ENCODE measurements at regions not wholly inside any gene's neighbourhood (a gene's known extent, or its start where the extent isn't known, plus 50 kb on each side); places are given as distances from the start of the nearest gene placed in this dataset.

- Histone ChIP-seq H3K36me3 (no peaks in the 10 kb centered on the region), H3K27me3 (replicated peaks; ENCODE audit: insufficient read depth) (no peaks in the 10 kb centered on the region), H3K4me1 (replicated peaks) (no peaks in the 10 kb centered on the region), H3K27ac (no peak overlapping the region), H3K9me3 (no peaks in the 10 kb centered on the region), H3K4me3 (no peak overlapping the region)
- WGBS = 97% methylated on average over 1 of the region's 1 CpG
- intact Hi-C loops (cut with DNase I) = no loop called here
- TF ChIP-seq POLR2A (IDR thresholded peaks at IDR 0.05) = no peak
- TF ChIP-seq POLR2AphosphoS5 (IDR thresholded peaks at IDR 0.05) = no peak
- TF ChIP-seq CTCF (IDR thresholded peaks at IDR 0.05) = no peak
- no peak for DNase-seq (ENCODE audit: low spot score)
Measured at GRCh38 chr6:139572001-139572400, 197.6 kb upstream of the CITED2 start.

- no peak overlapping the region for H3K4me3 ChIP-seq
- no peak for DNase-seq (ENCODE audit: low spot score)
- no peaks in the 10 kb centered on the region for H3K9me3 ChIP-seq
- no peaks in the 10 kb centered on the region for H3K36me3 ChIP-seq
- TF ChIP-seq POLR2A (IDR thresholded peaks at IDR 0.05) (no peak), CTCF (IDR thresholded peaks at IDR 0.05) (no peak), POLR2AphosphoS5 (IDR thresholded peaks at IDR 0.05) (no peak)
- WGBS = 38% methylated on average over 3 of the region's 3 CpGs
- intact Hi-C loops (cut with DNase I) = no loop called here
- no peaks in the 10 kb centered on the region for H3K4me1 ChIP-seq (replicated peaks)
- no peaks in the 10 kb centered on the region for H3K27me3 ChIP-seq (replicated peaks; ENCODE audit: insufficient read depth)
- H3K27ac ChIP-seq = no peak overlapping the region
Measured at GRCh38 chr6:139570166-139570565, 195.7 kb upstream of the CITED2 start.

GRCh38 chr6:139569566-139569965 lies 195.1 kb upstream of the CITED2 start:
- no peaks in the 10 kb centered on the region for H3K27me3 ChIP-seq (replicated peaks; ENCODE audit: insufficient read depth)
- no peak for DNase-seq (ENCODE audit: low spot score)
- 88% methylated on average over 4 of the region's 4 CpGs for WGBS
- intact Hi-C loops (cut with DNase I) = no loop called here
- H3K27ac ChIP-seq = no peak overlapping the region
- no peaks in the 10 kb centered on the region for H3K4me1 ChIP-seq (replicated peaks)
- H3K4me3 ChIP-seq = no peak overlapping the region
- TF ChIP-seq CTCF (IDR thresholded peaks at IDR 0.05) = no peak
- no peak for TF ChIP-seq POLR2AphosphoS5 (IDR thresholded peaks at IDR 0.05)
- TF ChIP-seq POLR2A (IDR thresholded peaks at IDR 0.05) = no peak
- H3K36me3 ChIP-seq = no peaks in the 10 kb centered on the region
- H3K9me3 ChIP-seq = no peaks in the 10 kb centered on the region

DNA sequence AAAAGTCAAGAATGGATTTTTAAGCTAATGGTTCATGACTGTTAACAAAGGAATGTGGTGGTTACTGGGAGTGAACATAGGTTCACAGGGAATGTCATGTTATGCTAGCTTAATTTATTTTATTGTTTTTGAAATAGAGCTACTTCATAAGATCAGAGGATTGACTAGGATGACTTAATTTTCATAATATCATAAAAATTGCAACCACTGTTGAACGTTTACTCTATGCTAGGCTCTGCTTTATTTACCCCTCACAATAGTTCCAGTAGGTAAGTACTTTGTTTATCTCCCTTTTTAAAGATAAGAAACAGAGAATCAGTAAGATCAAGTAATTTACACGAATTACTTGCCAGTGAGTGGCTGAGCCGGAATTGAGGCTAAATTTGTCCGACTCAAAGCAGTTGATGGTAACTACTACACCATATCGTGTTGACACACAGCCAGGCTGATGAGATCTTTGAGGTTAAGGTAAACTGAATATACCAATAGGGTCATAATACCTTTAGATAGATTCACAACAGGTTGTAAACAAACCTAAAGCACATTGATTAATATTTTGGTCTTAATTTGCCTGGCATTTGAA lies 194.6 kb upstream of the CITED2 start:
- no peaks in the 10 kb centered on the region for H3K4me1 ChIP-seq (replicated peaks)
- DNase-seq (ENCODE audit: low spot score) = no peak
- no peak for TF ChIP-seq POLR2A (IDR thresholded peaks at IDR 0.05)
- TF ChIP-seq POLR2AphosphoS5 (IDR thresholded peaks at IDR 0.05) = no peak
- no peak for TF ChIP-seq CTCF (IDR thresholded peaks at IDR 0.05)
- H3K27me3 ChIP-seq (replicated peaks; ENCODE audit: insufficient read depth) = no peaks in the 10 kb centered on the region
- no peak overlapping the region for H3K27ac ChIP-seq
- 73% methylated on average over 5 of the region's 5 CpGs for WGBS
- H3K36me3 ChIP-seq = no peaks in the 10 kb centered on the region
- H3K4me3 ChIP-seq = no peak overlapping the region
- no peaks in the 10 kb centered on the region for H3K9me3 ChIP-seq
- intact Hi-C loops (cut with DNase I) = no loop called here

- H3K9me3 ChIP-seq = no peaks in the 10 kb centered on the region
- H3K4me1 ChIP-seq (replicated peaks) = no peaks in the 10 kb centered on the region
- WGBS = 82% methylated on average over 3 of the region's 3 CpGs
- TF ChIP-seq POLR2A (IDR thresholded peaks at IDR 0.05) (no peak), CTCF (IDR thresholded peaks at IDR 0.05) (no peak), POLR2AphosphoS5 (IDR thresholded peaks at IDR 0.05) (no peak)
- no peak for DNase-seq (ENCODE audit: low spot score)
- H3K27ac ChIP-seq = no peak overlapping the region
- intact Hi-C loops (cut with DNase I) = no loop called here
- no peaks in the 10 kb centered on the region for H3K27me3 ChIP-seq (replicated peaks; ENCODE audit: insufficient read depth)
- no peaks in the 10 kb centered on the region for H3K36me3 ChIP-seq
- no peak overlapping the region for H3K4me3 ChIP-seq
Measured at GRCh38 chr6:139568151-139568955, 193.9 kb upstream of the CITED2 start.
